Heart right ventricle (tissue), 16 donors: ENCODE measurements at regions not wholly inside any gene's neighbourhood (a gene's known extent, or its start where the extent isn't known, plus 50 kb on each side); places are given as distances from the start of the nearest gene placed in this dataset.
"Not testable (repeated sequence)": the region's sequence is repeated elsewhere in the genome, so short reads cannot be mapped to it uniquely, and the experiment has no call there.

Experiments used
- ATAC-seq, 8 donors: fragments of 200-7000 bp; cut with Tn5 transposase; one replicate each; pipeline ENCODE4 v1.9.1; 2020; ENCODE audit warnings: mild to moderate bottlenecking in 8 of 8, moderate library complexity in 8 of 8, moderate number of reproducible peaks in 1 of 8
- DNase-seq, 2 donors: peaks; one replicate each; pipeline ENCODE4 v3.0.0-alpha.2; 2020
- H3K27ac ChIP-seq, 10 donors: fragments of 200-600 bp; sonication (generic) in 2 of 10; one replicate each; pipeline versions ENCODE4 v1.5.0 to v1.8.0; 2020 to 2022; ENCODE audit warnings: mild to moderate bottlenecking in 3 of 10
- H3K27me3 ChIP-seq, 7 donors: fragments of 200-600 bp; one replicate each; pipeline ENCODE4 v1.8.0; 2021 to 2022; ENCODE audit warnings: mild to moderate bottlenecking in 2 of 7
- H3K36me3 ChIP-seq, 9 donors: fragments of 200-600 bp; sonication (generic) in 1 of 9; one replicate each; pipeline versions ENCODE4 v1.5.0 to v1.8.0; 2020 to 2022; ENCODE audit warnings: mild to moderate bottlenecking in 2 of 9
- H3K4me1 ChIP-seq, 9 donors: fragments of 200-600 bp; sonication (generic) in 1 of 9; one replicate each; pipeline versions ENCODE4 v1.5.0 to v1.8.0; 2020 to 2022; ENCODE audit warnings: mild to moderate bottlenecking in 4 of 9
- H3K4me3 ChIP-seq, 10 donors: fragments of 200-600 bp; sonication (generic) in 2 of 10; one replicate each; pipeline versions ENCODE4 v1.5.0 to v1.8.0; 2020 to 2022; ENCODE audit warnings: mild to moderate bottlenecking in 7 of 10, moderate library complexity in 2 of 10
- H3K9me3 ChIP-seq, 11 donors: fragments of 200-600 bp in 10 of 11; sonication (generic) in 2 of 11; one replicate each; pipeline versions ENCODE4 v1.5.0 to v1.8.0; 2013 to 2022; ENCODE audit warnings: mild to moderate bottlenecking in 2 of 11, control low read depth in 1 of 11, moderate library complexity in 1 of 11
- WGBS, 2 donors: extraction: QIAGEN DNeasy Blood & Tissue Kit; methylation state at CpG; one replicate each; pipeline ENCODE4 v1.1.7; 2013; ENCODE audit warnings: inconsistent platforms in 1 of 2; 5-methylcytosine and 5-hydroxymethylcytosine counted together
- intact Hi-C, 10 donors: fragments of 100-400 bp; cut with DNase I; formaldehyde crosslinking; loops; one replicate each; pipeline versions ENCODE4 v1.11.1 to v1.14.2; 2022
- TF ChIP-seq, protein P1 (sequence below), 9 donors: fragments of 200-600 bp; sonication (generic) in 2 of 9; IDR thresholded peaks; one replicate each; pipeline versions ENCODE4 v1.5.0 to v1.8.0; 2021 to 2022; ENCODE audit warnings: antibody characterized with exemption in 9 of 9, mild to moderate bottlenecking in 5 of 9, moderate library complexity in 1 of 9
- donor health status: Arrhythmogenic right ventricular cardiomyopathy.
- donor health status: ischemic (EF 13 %, LVEDD 7.1; RV severe dilation, severe dysfunction).
- donor health status: healthy with polysubstance abuse.
- donor health status: DM: no; HTN: yes; CAD: no.
- donor health status: DM: no; HTN: no; CAD: no.
- donor health status: ischemic (EF 25% LVEDD 6.9; RV normal size, moderate dysfunction).
- donor health status: ischemic (EF 25% LVEDD 5.7; RV mildly dilated, moderate dysfunction).
- donor health status: healthy.
- donor health status: DM: yes; HTN: yes; CAD: no.
- donor health status: Ischemic cardiomyopathy.
- donor health status: ischemic (EF 35%, LVEDD 5.7; RV mildly dilated, moderate dysfunction).
- donor health status: nonischemic (EF 11% LVEDD 7.7; RV severe dilation, severe dysfunction).
- donor health status: DM: yes; HTN: yes; CAD: no.
- donor health status: PGD.
- donor health status: ischemic (EF 29% LVEDD 5.4; RV normal size, mild dysfunction).
- donor health status: nonischemic (EF 23%, LVEDD 6.1; RV moderate dilation, normal function).

DNA sequence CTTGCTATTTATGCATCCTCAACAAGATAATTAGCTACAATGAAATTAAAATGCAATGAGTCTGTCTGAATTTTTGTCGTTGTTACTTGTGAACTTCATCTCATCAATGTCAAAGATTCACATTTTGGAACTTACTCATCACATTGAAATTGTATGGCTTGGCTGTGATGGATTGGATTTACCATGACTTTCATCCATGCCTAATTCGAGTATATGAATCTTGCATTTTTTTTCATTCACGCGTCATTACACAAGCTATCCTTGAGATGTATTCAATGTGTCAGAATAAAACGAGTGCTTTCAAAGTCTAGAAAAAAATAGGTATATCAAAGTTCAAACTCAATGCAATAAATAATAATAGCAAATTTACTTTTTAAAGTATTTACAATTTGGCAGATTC lies 265.3 kb downstream of the MAP2K6 start:
- intact Hi-C loops, result no loop called here
- no peak overlapping the region for H3K27ac ChIP-seq

GRCh38 chr17:69684251-69684650 lies 269.8 kb downstream of the MAP2K6 start:
- no peak overlapping the region for H3K27ac ChIP-seq
- TF ChIP-seq, protein P1, sequence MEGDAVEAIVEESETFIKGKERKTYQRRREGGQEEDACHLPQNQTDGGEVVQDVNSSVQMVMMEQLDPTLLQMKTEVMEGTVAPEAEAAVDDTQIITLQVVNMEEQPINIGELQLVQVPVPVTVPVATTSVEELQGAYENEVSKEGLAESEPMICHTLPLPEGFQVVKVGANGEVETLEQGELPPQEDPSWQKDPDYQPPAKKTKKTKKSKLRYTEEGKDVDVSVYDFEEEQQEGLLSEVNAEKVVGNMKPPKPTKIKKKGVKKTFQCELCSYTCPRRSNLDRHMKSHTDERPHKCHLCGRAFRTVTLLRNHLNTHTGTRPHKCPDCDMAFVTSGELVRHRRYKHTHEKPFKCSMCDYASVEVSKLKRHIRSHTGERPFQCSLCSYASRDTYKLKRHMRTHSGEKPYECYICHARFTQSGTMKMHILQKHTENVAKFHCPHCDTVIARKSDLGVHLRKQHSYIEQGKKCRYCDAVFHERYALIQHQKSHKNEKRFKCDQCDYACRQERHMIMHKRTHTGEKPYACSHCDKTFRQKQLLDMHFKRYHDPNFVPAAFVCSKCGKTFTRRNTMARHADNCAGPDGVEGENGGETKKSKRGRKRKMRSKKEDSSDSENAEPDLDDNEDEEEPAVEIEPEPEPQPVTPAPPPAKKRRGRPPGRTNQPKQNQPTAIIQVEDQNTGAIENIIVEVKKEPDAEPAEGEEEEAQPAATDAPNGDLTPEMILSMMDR (IDR thresholded peaks at IDR 0.05), result no peak
- WGBS, 2 donors, result 65 to 70% methylated on average over 2 of the region's 2 CpGs
- DNase-seq (no peak), ATAC-seq (no peak)
- H3K36me3 ChIP-seq, result no peaks in the 10 kb centered on the region
- intact Hi-C loops, result no loop called here
- no peak overlapping the region for H3K4me3 ChIP-seq
- no peaks in the 10 kb centered on the region for H3K27me3 ChIP-seq
- H3K4me1 ChIP-seq, result no peaks in the 10 kb centered on the region
- H3K9me3 ChIP-seq, result peaks cover 0 to 26% (median 8%) of the 10 kb centered on the region in 11 donors

More for the DNA sequence above, 265.3 kb downstream of the MAP2K6 start:
- TF ChIP-seq, protein P1 (IDR thresholded peaks at IDR 0.05), result no peak
- Histone ChIP-seq H3K27me3 (no peaks in the 10 kb centered on the region), H3K4me3 (no peak overlapping the region), H3K4me1 (no peaks in the 10 kb centered on the region), H3K9me3 (peaks cover 0 to 9% (median 0%) of the 10 kb centered on the region in 11 donors), H3K36me3 (no peaks in the 10 kb centered on the region)
- DNase-seq (no peak), ATAC-seq (no peak)
- WGBS, 2 donors, result 89 to 92% methylated on average over 5 of the region's 5 CpGs

DNA sequence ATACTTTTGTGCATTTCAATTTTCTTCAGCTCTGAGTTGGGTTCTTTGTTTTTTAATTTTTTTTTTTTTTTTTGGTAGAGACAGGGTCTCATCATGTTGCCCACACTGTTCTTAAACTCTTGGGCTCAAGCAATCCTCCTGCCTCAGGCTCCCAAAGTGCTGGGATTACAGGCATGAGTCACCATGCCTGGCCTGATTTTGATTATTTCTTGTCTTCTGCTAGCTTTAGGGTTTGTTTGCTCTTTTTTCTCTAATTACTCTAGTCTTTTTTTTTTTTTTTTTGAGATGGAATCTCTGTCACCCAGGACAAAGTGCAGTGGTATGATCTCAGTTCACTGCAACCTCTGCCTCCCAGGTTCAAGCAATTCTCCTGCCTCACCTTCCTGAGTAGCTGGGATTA lies 270.7 kb downstream of the MAP2K6 start:
- H3K27ac ChIP-seq, ATAC-seq, H3K4me1 ChIP-seq, DNase-seq, H3K4me3 ChIP-seq, H3K36me3 ChIP-seq, H3K27me3 ChIP-seq, intact Hi-C loops: not testable (repeated sequence)
- H3K9me3 ChIP-seq, result peaks cover 0 to 28% (median 8%) of the 10 kb centered on the region in 11 donors

GRCh38 chr17:69690531-69690930 lies 276.0 kb downstream of the MAP2K6 start:
- DNase-seq (no peak), ATAC-seq (no peak)
- Histone ChIP-seq H3K36me3 (no peaks in the 10 kb centered on the region), H3K27ac (no peak overlapping the region), H3K4me1 (no peaks in the 10 kb centered on the region), H3K27me3 (no peaks in the 10 kb centered on the region), H3K9me3 (peaks cover 0 to 19% (median 8%) of the 10 kb centered on the region in 11 donors), H3K4me3 (no peak overlapping the region)
- TF ChIP-seq, protein P1 (IDR thresholded peaks at IDR 0.05), result no peak
- WGBS, 2 donors, result 92 to 95% methylated on average over 1 of the region's 1 CpG
- intact Hi-C loops, result loop anchor here in 1 of 10 donors (10.0 kb wide), 1 partner anchor 56 kb away; no protein-coding TSS in a partner anchor

- Histone ChIP-seq H3K4me1 (peaks cover 0 to 11% (median 2%) of the 10 kb centered on the region in 9 donors), H3K36me3 (no peaks in the 10 kb centered on the region), H3K27ac (no peak overlapping the region), H3K27me3 (no peaks in the 10 kb centered on the region), H3K9me3 (peaks cover 0 to 15% (median 5%) of the 10 kb centered on the region in 11 donors), H3K4me3 (no peak overlapping the region)
- ATAC-seq (no peak), DNase-seq (no peak)
- intact Hi-C loops, result loop anchor here in 1 of 10 donors (10.0 kb wide), 1 partner anchor 57 kb away; no protein-coding TSS in a partner anchor
- TF ChIP-seq, protein P1 (IDR thresholded peaks at IDR 0.05), result no peak
These were observed 277.7 kb downstream of the MAP2K6 start for GRCh38 chr17:69692171-69692570.
